Smooth muscle cell (in vitro differentiated cells): ENCODE measurements at regions not wholly inside any gene's neighbourhood (a gene's known extent, or its start where the extent isn't known, plus 50 kb on each side); places are given as distances from the start of the nearest gene placed in this dataset.

ENCODE experiments used
- DNase-seq: peaks from one replicate; lab custom pipeline; 2025; ENCODE audit not compliant: unreplicated experiment; lab: John Stamatoyannopoulos, UW
- H2AFZ ChIP-seq: fragments of 200-600 bp; sonication (generic); 2 replicates; pipeline ENCODE4 v1.6.0; 2016; ENCODE audit warnings: antibody characterized with exemption, low read depth, mild to moderate bottlenecking
- H3F3A ChIP-seq: fragments of 200-600 bp; sonication (generic); 2 replicates; pipeline ENCODE4 v1.6.0; 2017; ENCODE audit warnings: antibody characterized with exemption, low read depth
- H3K27ac ChIP-seq: fragments of 200-600 bp; sonication (generic); 2 replicates; pipeline ENCODE4 v1.5.1; 2016; ENCODE audit warnings: low read depth, mild to moderate bottlenecking
- H3K27me3 ChIP-seq: fragments of 200-600 bp; sonication (generic); 2 replicates; pipeline ENCODE4 v1.6.1; 2016; ENCODE audit warnings: low read depth, mild to moderate bottlenecking
- H3K36me3 ChIP-seq: fragments of 200-600 bp; sonication (generic); 2 replicates; pipeline ENCODE4 v1.5.1; 2016; ENCODE audit warnings: low read depth
- H3K4me1 ChIP-seq: fragments of 200-600 bp; sonication (generic); 2 replicates; pipeline ENCODE4 v1.5.1; 2016; ENCODE audit warnings: low read depth
- H3K4me2 ChIP-seq: fragments of 200-600 bp; sonication (generic); 2 replicates; pipeline ENCODE4 v1.6.0; 2016; ENCODE audit warnings: mild to moderate bottlenecking
- H3K4me3 ChIP-seq: fragments of 200-600 bp; sonication (generic); 2 replicates; pipeline ENCODE4 v1.5.1; 2016; ENCODE audit warnings: mild to moderate bottlenecking
- H3K79me2 ChIP-seq: fragments of 200-600 bp; sonication (generic); 2 replicates; pipeline ENCODE4 v1.6.0; 2016; ENCODE audit warnings: low read depth, mild to moderate bottlenecking
- H3K9ac ChIP-seq: fragments of 200-600 bp; sonication (generic); 2 replicates; pipeline ENCODE4 v1.6.0; 2016; ENCODE audit warnings: low read depth
- H3K9me3 ChIP-seq: fragments of 200-600 bp; sonication (generic); replicated peaks from 2 replicates; pipeline ENCODE4 v1.5.1; 2016; ENCODE audit warnings: low read depth
- H4K20me1 ChIP-seq: fragments of 200-600 bp; sonication (generic); 2 replicates; pipeline ENCODE4 v1.6.0; 2016; ENCODE audit warnings: low read depth
- WGBS: methylation state at CpG from one replicate; pipeline ENCODE4 v1.1.7; 2016; ENCODE audit warnings: low lambda C conversion rate; 5-methylcytosine and 5-hydroxymethylcytosine counted together
- TF ChIP-seq, protein P1 (sequence below): fragments of 200-600 bp; sonication (generic); IDR thresholded peaks from 2 replicates; pipeline ENCODE4 v1.5.1; 2017; ENCODE audit warnings: borderline replicate concordance, mild to moderate bottlenecking, antibody characterized with exemption; ENCODE audit not compliant: insufficient read depth, poor library complexity, severe bottlenecking

GRCh38 chr22:49032821-49033220, 794.9 kb downstream of the BRD1 start:
- H3K36me3 ChIP-seq, result no peaks in the 10 kb centered on the region
- no peaks in the 10 kb centered on the region for H3K27me3 ChIP-seq
- H4K20me1 ChIP-seq, result no peaks in the 10 kb centered on the region
- WGBS, result 82% methylated on average over 17 of the region's 17 CpGs
- TF ChIP-seq, protein P1, sequence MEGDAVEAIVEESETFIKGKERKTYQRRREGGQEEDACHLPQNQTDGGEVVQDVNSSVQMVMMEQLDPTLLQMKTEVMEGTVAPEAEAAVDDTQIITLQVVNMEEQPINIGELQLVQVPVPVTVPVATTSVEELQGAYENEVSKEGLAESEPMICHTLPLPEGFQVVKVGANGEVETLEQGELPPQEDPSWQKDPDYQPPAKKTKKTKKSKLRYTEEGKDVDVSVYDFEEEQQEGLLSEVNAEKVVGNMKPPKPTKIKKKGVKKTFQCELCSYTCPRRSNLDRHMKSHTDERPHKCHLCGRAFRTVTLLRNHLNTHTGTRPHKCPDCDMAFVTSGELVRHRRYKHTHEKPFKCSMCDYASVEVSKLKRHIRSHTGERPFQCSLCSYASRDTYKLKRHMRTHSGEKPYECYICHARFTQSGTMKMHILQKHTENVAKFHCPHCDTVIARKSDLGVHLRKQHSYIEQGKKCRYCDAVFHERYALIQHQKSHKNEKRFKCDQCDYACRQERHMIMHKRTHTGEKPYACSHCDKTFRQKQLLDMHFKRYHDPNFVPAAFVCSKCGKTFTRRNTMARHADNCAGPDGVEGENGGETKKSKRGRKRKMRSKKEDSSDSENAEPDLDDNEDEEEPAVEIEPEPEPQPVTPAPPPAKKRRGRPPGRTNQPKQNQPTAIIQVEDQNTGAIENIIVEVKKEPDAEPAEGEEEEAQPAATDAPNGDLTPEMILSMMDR, result no peak
- no peaks in the 10 kb centered on the region for H3F3A ChIP-seq
- no peak overlapping the region for H3K4me2 ChIP-seq
- no peaks in the 10 kb centered on the region for H3K9me3 ChIP-seq
- no peak overlapping the region for H3K27ac ChIP-seq
- H3K79me2 ChIP-seq, result no peaks in the 10 kb centered on the region
- H3K4me1 ChIP-seq, result no peaks in the 10 kb centered on the region
- no peak overlapping the region for H3K4me3 ChIP-seq
- no peak for DNase-seq
- H2AFZ ChIP-seq, result no peak overlapping the region
- H3K9ac ChIP-seq, result no peak overlapping the region

DNA sequence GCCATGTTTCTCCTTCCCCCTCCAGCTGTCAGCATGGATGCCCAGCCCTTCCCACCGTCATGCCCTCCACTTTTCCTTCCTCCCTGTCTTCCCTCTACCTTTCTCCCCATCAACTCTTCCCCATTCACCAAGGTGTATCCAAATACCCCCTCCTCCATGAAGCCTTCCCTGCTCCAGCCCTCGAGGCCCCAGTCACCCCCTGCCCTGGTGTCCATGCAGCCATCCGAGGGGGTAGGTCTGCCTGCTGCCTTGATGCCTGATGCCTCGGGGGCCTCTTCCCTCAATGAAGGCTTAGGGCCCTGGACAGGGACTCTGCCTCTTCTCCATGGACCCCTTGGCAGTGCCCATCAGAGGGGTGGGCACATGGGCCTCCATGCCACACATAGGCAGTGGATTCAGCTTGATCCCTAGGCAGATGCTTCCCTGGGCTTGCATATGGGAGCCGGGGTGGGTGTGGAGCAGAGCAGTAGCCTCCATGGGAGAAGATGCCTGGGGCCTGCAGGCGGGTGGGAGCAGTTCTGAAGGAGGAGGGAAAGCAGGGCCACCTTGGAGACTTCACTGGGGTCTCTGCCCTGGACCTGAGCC, 795.8 kb downstream of the BRD1 start:
- H3K79me2 ChIP-seq, result no peaks in the 10 kb centered on the region
- no peak overlapping the region for H2AFZ ChIP-seq
- H3K36me3 ChIP-seq, result no peaks in the 10 kb centered on the region
- no peak for DNase-seq
- TF ChIP-seq, protein P1, result no peak
- H3K9me3 ChIP-seq, result no peaks in the 10 kb centered on the region
- H3K27me3 ChIP-seq, result no peaks in the 10 kb centered on the region
- no peaks in the 10 kb centered on the region for H4K20me1 ChIP-seq
- no peak overlapping the region for H3K27ac ChIP-seq
- no peak overlapping the region for H3K9ac ChIP-seq
- no peak overlapping the region for H3K4me3 ChIP-seq
- WGBS, result 58% methylated on average over 6 of the region's 6 CpGs
- H3K4me2 ChIP-seq, result no peak overlapping the region
- H3F3A ChIP-seq, result no peaks in the 10 kb centered on the region
- H3K4me1 ChIP-seq, result no peaks in the 10 kb centered on the region

DNA sequence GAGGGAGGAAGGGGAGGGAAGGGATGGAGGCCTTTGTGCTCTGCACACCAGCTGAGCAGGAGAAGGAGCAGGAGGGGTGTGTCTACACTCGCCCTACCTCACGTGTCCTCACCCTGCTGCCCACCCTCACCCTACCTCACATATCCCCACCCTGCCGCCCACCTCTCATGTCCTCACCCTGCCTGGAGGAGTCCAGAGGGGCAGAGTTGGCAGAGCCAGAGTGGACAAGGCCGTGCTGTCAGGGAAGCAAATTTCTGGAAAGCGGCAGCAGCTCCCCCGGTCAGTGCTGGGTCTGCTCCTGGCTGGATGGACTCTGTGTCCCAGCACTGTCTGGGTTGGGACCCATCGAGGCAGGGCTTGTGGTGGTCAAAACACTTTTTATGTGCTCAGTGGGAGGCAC, 799.6 kb downstream of the BRD1 start:
- 93% methylated on average over 6 of the region's 7 CpGs for WGBS
- H4K20me1 ChIP-seq, result no peaks in the 10 kb centered on the region
- H3K27me3 ChIP-seq, result no peaks in the 10 kb centered on the region
- no peak for DNase-seq
- H3K4me1 ChIP-seq, result no peaks in the 10 kb centered on the region
- H3K9me3 ChIP-seq, result no peaks in the 10 kb centered on the region
- H3K4me3 ChIP-seq, result no peak overlapping the region
- H3K27ac ChIP-seq, result no peak overlapping the region
- TF ChIP-seq, protein P1, result no peak
- H3K4me2 ChIP-seq, result no peak overlapping the region
- no peak overlapping the region for H3K9ac ChIP-seq
- H3F3A ChIP-seq, result no peaks in the 10 kb centered on the region
- no peak overlapping the region for H2AFZ ChIP-seq
- no peaks in the 10 kb centered on the region for H3K36me3 ChIP-seq
- H3K79me2 ChIP-seq, result no peaks in the 10 kb centered on the region

GRCh38 chr22:49027368-49027670, 800.4 kb downstream of the BRD1 start:
- Histone ChIP-seq H3F3A (no peaks in the 10 kb centered on the region), H3K79me2 (no peaks in the 10 kb centered on the region), H3K4me2 (no peak overlapping the region), H3K4me1 (no peaks in the 10 kb centered on the region), H3K36me3 (no peaks in the 10 kb centered on the region), H3K9me3 (no peaks in the 10 kb centered on the region), H2AFZ (no peak overlapping the region), H3K27ac (no peak overlapping the region), H3K9ac (no peak overlapping the region), H3K4me3 (no peak overlapping the region), H3K27me3 (no peaks in the 10 kb centered on the region), H4K20me1 (no peaks in the 10 kb centered on the region)
- 79% methylated on average over 9 of the region's 9 CpGs for WGBS
- TF ChIP-seq, protein P1, result no peak
- no peak for DNase-seq
